Right lobe of liver (tissue), 4 donors: ENCODE measurements at regions not wholly inside any gene's neighbourhood (a gene's known extent, or its start where the extent isn't known, plus 50 kb on each side); places are given as distances from the start of the nearest gene placed in this dataset.

Source experiments
- POLR2A ChIP-seq: fragments of 450-650 bp; IDR thresholded peaks from one replicate; pipeline ENCODE4 v1.6.1; 2017; ENCODE audit warnings: antibody characterized with exemption, mild to moderate bottlenecking
- TF ChIP-seq, protein P1 (sequence below), 4 donors: fragments of 200-600 bp in 3 of 4; fragments of 450-650 bp in 1 of 4; IDR thresholded peaks; one replicate each; pipeline versions ENCODE4 v1.5.1 to v1.8.0; 2016 to 2022; ENCODE audit warnings: antibody characterized with exemption in 4 of 4, mild to moderate bottlenecking in 2 of 4
- donor health status: DM: no; HTN: no; CAD: no.
- donor health status: DM: no; HTN: no; CAD: no.
- donor health status: DM: no; HTN: yes; CAD: no.

DNA sequence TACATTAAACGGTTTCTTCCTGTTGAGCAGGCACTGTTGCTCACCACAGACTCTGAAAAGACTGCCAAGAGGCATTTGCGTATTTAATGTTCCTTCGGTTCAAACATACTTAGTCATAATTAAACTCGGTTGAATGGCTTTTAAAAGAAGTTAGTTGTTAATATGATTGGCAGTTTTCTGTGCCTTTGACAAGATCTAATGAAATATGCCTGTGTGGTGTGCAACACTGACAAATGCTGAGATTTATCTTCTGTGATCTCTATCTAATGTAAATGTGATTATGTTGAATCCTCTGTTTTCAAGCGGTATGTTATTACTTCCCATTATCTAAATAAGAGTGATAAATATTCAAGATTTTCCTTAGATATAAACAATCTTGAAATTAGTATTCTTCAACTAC is 1046.6 kb downstream of the CDH8 start:
- TF ChIP-seq, protein P1, sequence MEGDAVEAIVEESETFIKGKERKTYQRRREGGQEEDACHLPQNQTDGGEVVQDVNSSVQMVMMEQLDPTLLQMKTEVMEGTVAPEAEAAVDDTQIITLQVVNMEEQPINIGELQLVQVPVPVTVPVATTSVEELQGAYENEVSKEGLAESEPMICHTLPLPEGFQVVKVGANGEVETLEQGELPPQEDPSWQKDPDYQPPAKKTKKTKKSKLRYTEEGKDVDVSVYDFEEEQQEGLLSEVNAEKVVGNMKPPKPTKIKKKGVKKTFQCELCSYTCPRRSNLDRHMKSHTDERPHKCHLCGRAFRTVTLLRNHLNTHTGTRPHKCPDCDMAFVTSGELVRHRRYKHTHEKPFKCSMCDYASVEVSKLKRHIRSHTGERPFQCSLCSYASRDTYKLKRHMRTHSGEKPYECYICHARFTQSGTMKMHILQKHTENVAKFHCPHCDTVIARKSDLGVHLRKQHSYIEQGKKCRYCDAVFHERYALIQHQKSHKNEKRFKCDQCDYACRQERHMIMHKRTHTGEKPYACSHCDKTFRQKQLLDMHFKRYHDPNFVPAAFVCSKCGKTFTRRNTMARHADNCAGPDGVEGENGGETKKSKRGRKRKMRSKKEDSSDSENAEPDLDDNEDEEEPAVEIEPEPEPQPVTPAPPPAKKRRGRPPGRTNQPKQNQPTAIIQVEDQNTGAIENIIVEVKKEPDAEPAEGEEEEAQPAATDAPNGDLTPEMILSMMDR (IDR thresholded peaks at IDR 0.05), result no peak
- TF ChIP-seq POLR2A, result no peak
